ENCODE measurements at regions not wholly inside any gene's neighbourhood (a gene's known extent, or its start where the extent isn't known, plus 50 kb on each side); places are given as distances from the start of the nearest gene placed in this dataset.

DNA sequence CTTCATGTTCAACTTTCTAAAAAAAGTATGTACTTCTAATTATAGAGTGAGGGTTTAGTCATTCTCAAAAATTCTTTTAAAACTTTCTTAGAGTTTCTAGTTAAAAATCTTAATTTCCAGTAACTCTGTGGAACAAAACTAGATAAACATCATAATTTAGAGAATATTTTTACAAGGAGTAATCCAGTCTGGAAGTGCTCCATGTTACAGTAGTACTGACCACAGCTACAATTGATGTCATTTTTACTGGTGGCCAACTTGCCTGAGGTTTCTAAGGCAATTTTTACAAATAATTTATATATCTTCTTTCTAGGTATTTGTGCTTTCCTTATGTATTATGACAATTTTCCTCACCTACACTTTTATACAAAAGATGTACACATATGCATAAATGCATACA, 490.4 kb downstream of the CENPC start:
- TF ChIP-seq CTCF (IDR thresholded peaks at IDR 0.05), result no peak
- TF ChIP-seq POLR2AphosphoS5 (IDR thresholded peaks at IDR 0.05), result no peak
- TF ChIP-seq POLR2A (IDR thresholded peaks at IDR 0.05; ENCODE audit: low read depth), result no peak

Measured in esophagus muscularis mucosa (tissue), 3 donors.